ENCODE measurements at regions not wholly inside any gene's neighbourhood (a gene's known extent, or its start where the extent isn't known, plus 50 kb on each side); places are given as distances from the start of the nearest gene placed in this dataset.
A peak's percentile ranks its signal among the peaks of the same experiment; 100 is the strongest.

DNA sequence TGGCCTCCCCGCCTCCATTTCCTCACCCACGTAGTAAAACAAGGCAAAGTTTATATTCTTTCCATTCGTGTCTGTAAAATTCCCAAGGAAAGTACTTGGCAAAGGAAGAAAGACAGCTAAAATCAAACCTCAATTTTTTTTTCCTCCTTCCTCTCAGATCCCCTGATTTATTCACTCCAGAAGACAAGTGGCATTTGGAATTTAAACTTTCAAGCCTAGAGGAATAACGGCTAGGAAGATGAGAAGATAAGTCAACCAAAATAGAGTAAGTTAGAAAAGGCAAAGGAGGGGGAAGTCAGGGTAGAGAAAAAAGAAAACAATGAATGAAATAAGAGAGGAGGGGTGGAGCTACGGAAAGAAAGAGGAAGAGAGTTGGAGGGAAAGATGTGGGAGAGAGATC, 198.9 kb upstream of the PIK3C3 start:
- Mint-ChIP-seq H3K9me3 (no peaks in the 10 kb centered on the region), H3K27ac (no peak overlapping the region), H3K27me3 (ENCODE audit: insufficient read depth, low read depth, poor library complexity) (no peaks in the 10 kb centered on the region), H3K4me1 (peaks cover 9% of the 10 kb centered on the region), H3K36me3 (ENCODE audit: low read depth) (no peaks in the 10 kb centered on the region), H3K4me3 (no peak overlapping the region)
- Histone ChIP-seq H3K79me2 (replicated peaks; ENCODE audit: insufficient read depth) (no peaks in the 10 kb centered on the region), H3K27ac (ENCODE audit: low read depth) (no peak overlapping the region), H3K36me3 (ENCODE audit: insufficient read depth) (no peaks in the 10 kb centered on the region), H3K27me3 (ENCODE audit: insufficient read depth) (no peaks in the 10 kb centered on the region), H3F3A (replicated peaks; ENCODE audit: low read depth) (no peaks in the 10 kb centered on the region), H3K4me1 (ENCODE audit: insufficient read depth) (peaks cover 9% of the 10 kb centered on the region), H4K20me1 (replicated peaks; ENCODE audit: insufficient read depth) (no peaks in the 10 kb centered on the region), H3K4me3 (no peak overlapping the region), H3K4me2 (peak overlapping the region; percentile 62), H2AFZ (peak overlapping the region; percentile 87), H3K9me2 (ENCODE audit: insufficient read depth) (peaks cover 6% of the 10 kb centered on the region; the same call in 1 of the 2 replicates)
- DNase-seq (ENCODE audit: low spot score): peak; percentile 21
- TF ChIP-seq, protein P1, sequence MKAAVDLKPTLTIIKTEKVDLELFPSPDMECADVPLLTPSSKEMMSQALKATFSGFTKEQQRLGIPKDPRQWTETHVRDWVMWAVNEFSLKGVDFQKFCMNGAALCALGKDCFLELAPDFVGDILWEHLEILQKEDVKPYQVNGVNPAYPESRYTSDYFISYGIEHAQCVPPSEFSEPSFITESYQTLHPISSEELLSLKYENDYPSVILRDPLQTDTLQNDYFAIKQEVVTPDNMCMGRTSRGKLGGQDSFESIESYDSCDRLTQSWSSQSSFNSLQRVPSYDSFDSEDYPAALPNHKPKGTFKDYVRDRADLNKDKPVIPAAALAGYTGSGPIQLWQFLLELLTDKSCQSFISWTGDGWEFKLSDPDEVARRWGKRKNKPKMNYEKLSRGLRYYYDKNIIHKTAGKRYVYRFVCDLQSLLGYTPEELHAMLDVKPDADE (IDR thresholded peaks at IDR 0.05): no peak
- TF ChIP-seq JUNB (IDR thresholded peaks at IDR 0.05; ENCODE audit: unreplicated experiment) (no peak), CREB1 (CRISPR knock-in tag; IDR thresholded peaks at IDR 0.05; ENCODE audit: low read depth) (no peak), POLR2AphosphoS5 (IDR thresholded peaks at IDR 0.05; ENCODE audit: low read depth) (no peak)
- TF ChIP-seq, protein P2, sequence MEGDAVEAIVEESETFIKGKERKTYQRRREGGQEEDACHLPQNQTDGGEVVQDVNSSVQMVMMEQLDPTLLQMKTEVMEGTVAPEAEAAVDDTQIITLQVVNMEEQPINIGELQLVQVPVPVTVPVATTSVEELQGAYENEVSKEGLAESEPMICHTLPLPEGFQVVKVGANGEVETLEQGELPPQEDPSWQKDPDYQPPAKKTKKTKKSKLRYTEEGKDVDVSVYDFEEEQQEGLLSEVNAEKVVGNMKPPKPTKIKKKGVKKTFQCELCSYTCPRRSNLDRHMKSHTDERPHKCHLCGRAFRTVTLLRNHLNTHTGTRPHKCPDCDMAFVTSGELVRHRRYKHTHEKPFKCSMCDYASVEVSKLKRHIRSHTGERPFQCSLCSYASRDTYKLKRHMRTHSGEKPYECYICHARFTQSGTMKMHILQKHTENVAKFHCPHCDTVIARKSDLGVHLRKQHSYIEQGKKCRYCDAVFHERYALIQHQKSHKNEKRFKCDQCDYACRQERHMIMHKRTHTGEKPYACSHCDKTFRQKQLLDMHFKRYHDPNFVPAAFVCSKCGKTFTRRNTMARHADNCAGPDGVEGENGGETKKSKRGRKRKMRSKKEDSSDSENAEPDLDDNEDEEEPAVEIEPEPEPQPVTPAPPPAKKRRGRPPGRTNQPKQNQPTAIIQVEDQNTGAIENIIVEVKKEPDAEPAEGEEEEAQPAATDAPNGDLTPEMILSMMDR (conservative IDR thresholded peaks at IDR 0.05; ENCODE audit: low read depth in 2 of 2): no peak
- no peak for ATAC-seq

DNA sequence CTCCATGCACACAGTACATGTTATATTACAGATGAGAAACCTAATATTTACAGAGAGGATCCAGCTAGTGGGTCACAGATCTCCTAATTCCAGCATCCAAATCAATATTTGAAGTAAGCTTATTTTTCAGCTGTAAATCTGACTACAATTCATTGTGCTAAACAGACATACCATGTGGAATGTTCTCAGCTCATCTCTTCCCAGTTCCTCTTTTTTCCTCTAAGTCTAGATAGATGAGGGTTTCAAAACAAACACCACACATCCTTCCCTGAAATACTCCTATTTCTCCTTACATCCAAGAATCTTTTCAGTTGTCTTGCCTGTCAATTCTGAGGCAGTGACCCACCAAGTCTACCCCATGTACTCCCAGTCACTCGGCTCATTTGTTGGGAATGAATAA, 200.7 kb upstream of the PIK3C3 start:
- Mint-ChIP-seq H3K27me3 (ENCODE audit: insufficient read depth, low read depth, poor library complexity) (no peaks in the 10 kb centered on the region), H3K9me3 (no peaks in the 10 kb centered on the region), H3K4me1 (peaks cover 9% of the 10 kb centered on the region), H3K36me3 (ENCODE audit: low read depth) (no peaks in the 10 kb centered on the region), H3K27ac (no peak overlapping the region), H3K4me3 (no peak overlapping the region)
- no peak for ATAC-seq
- no peaks in the 10 kb centered on the region for H4K20me1 ChIP-seq (replicated peaks; ENCODE audit: insufficient read depth)
- no peak overlapping the region for H3K4me2 ChIP-seq
- H3K27me3 ChIP-seq (ENCODE audit: insufficient read depth): no peaks in the 10 kb centered on the region
- H3K4me1 ChIP-seq (ENCODE audit: insufficient read depth): peaks cover 9% of the 10 kb centered on the region
- no peak overlapping the region for H3K27ac ChIP-seq (ENCODE audit: low read depth)
- no peaks in the 10 kb centered on the region for H3K36me3 ChIP-seq (ENCODE audit: insufficient read depth)
- H3K79me2 ChIP-seq (replicated peaks; ENCODE audit: insufficient read depth): no peaks in the 10 kb centered on the region
- H3K9me2 ChIP-seq (ENCODE audit: insufficient read depth): peaks cover 6% of the 10 kb centered on the region; the same call in 1 of the 2 replicates
- no peak overlapping the region for H3K4me3 ChIP-seq
- peak overlapping the region; percentile 57; the same call in 1 of the 2 replicates for H2AFZ ChIP-seq
- no peaks in the 10 kb centered on the region for H3F3A ChIP-seq (replicated peaks; ENCODE audit: low read depth)
- no peak for DNase-seq (ENCODE audit: low spot score)
- TF ChIP-seq, protein P3, sequence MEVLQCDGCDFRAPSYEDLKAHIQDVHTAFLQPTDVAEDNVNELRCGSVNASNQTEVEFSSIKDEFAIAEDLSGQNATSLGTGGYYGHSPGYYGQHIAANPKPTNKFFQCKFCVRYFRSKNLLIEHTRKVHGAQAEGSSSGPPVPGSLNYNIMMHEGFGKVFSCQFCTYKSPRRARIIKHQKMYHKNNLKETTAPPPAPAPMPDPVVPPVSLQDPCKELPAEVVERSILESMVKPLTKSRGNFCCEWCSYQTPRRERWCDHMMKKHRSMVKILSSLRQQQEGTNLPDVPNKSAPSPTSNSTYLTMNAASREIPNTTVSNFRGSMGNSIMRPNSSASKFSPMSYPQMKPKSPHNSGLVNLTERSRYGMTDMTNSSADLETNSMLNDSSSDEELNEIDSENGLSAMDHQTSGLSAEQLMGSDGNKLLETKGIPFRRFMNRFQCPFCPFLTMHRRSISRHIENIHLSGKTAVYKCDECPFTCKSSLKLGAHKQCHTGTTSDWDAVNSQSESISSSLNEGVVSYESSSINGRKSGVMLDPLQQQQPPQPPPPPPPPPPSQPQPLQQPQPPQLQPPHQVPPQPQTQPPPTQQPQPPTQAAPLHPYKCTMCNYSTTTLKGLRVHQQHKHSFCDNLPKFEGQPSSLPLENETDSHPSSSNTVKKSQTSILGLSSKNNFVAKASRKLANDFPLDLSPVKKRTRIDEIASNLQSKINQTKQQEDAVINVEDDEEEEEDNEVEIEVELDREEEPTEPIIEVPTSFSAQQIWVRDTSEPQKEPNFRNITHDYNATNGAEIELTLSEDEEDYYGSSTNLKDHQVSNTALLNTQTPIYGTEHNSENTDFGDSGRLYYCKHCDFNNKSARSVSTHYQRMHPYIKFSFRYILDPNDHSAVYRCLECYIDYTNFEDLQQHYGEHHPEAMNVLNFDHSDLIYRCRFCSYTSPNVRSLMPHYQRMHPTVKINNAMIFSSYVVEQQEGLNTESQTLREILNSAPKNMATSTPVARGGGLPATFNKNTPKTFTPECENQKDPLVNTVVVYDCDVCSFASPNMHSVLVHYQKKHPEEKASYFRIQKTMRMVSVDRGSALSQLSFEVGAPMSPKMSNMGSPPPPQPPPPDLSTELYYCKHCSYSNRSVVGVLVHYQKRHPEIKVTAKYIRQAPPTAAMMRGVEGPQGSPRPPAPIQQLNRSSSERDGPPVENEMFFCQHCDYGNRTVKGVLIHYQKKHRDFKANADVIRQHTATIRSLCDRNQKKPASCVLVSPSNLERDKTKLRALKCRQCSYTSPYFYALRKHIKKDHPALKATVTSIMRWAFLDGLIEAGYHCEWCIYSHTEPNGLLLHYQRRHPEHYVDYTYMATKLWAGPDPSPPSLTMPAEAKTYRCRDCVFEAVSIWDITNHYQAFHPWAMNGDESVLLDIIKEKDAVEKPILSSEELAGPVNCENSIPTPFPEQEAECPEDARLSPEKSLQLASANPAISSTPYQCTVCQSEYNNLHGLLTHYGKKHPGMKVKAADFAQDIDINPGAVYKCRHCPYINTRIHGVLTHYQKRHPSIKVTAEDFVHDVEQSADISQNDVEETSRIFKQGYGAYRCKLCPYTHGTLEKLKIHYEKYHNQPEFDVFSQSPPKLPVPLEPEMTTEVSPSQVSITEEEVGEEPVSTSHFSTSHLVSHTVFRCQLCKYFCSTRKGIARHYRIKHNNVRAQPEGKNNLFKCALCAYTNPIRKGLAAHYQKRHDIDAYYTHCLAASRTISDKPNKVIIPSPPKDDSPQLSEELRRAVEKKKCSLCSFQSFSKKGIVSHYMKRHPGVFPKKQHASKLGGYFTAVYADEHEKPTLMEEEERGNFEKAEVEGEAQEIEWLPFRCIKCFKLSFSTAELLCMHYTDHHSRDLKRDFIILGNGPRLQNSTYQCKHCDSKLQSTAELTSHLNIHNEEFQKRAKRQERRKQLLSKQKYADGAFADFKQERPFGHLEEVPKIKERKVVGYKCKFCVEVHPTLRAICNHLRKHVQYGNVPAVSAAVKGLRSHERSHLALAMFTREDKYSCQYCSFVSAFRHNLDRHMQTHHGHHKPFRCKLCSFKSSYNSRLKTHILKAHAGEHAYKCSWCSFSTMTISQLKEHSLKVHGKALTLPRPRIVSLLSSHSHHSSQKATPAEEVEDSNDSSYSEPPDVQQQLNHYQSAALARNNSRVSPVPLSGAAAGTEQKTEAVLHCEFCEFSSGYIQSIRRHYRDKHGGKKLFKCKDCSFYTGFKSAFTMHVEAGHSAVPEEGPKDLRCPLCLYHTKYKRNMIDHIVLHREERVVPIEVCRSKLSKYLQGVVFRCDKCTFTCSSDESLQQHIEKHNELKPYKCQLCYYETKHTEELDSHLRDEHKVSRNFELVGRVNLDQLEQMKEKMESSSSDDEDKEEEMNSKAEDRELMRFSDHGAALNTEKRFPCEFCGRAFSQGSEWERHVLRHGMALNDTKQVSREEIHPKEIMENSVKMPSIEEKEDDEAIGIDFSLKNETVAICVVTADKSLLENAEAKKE (CRISPR knock-in tag; IDR thresholded peaks at IDR 0.05): no peak
- TF ChIP-seq STAT1 (IDR thresholded peaks at IDR 0.05; ENCODE audit: unreplicated experiment) (no peak), ZNF331 (CRISPR knock-in tag; IDR thresholded peaks at IDR 0.05; ENCODE audit: low read depth) (no peak)
- TF ChIP-seq, protein P2 (conservative IDR thresholded peaks at IDR 0.05; ENCODE audit: low read depth in 2 of 2): no peak

Data from GM23338 (cell line).